ENCODE measurements at regions not wholly inside any gene's neighbourhood (a gene's known extent, or its start where the extent isn't known, plus 50 kb on each side); places are given as distances from the start of the nearest gene placed in this dataset.

GRCh38 chr4:3708611-3709010, 57.6 kb upstream of the ADRA2C start:
- no peaks in the 10 kb centered on the region for H3K9me3 Mint-ChIP-seq
- H3K27me3 Mint-ChIP-seq: no peaks in the 10 kb centered on the region
- no peak for DNase-seq
- no peaks in the 10 kb centered on the region for H3K4me1 Mint-ChIP-seq
- H3K36me3 Mint-ChIP-seq (ENCODE audit: low read depth): no peaks in the 10 kb centered on the region
- H3K27ac Mint-ChIP-seq: no peak overlapping the region
- no peak overlapping the region for H3K4me3 Mint-ChIP-seq
- ChIA-PET CTCF (no interaction called here), POLR2A (no interaction called here)

GRCh38 chr4:3708103-3708510, 58.1 kb upstream of the ADRA2C start:
- no peak overlapping the region for H3K27ac Mint-ChIP-seq
- no peaks in the 10 kb centered on the region for H3K9me3 Mint-ChIP-seq
- no peaks in the 10 kb centered on the region for H3K27me3 Mint-ChIP-seq
- H3K4me1 Mint-ChIP-seq: no peaks in the 10 kb centered on the region
- ChIA-PET POLR2A (no interaction called here), CTCF (no interaction called here)
- no peaks in the 10 kb centered on the region for H3K36me3 Mint-ChIP-seq (ENCODE audit: low read depth)
- H3K4me3 Mint-ChIP-seq: no peak overlapping the region
- no peak for DNase-seq

- H3K4me1 Mint-ChIP-seq: no peaks in the 10 kb centered on the region
- ChIA-PET POLR2A (no interaction called here), CTCF (no interaction called here)
- no peaks in the 10 kb centered on the region for H3K9me3 Mint-ChIP-seq
- H3K27me3 Mint-ChIP-seq: no peaks in the 10 kb centered on the region
- no peaks in the 10 kb centered on the region for H3K36me3 Mint-ChIP-seq (ENCODE audit: low read depth)
- no peak for DNase-seq
- no peak overlapping the region for H3K27ac Mint-ChIP-seq
- no peak overlapping the region for H3K4me3 Mint-ChIP-seq
Observed at GRCh38 chr4:3707423-3708102, 58.6 kb upstream of the ADRA2C start.

GRCh38 chr4:3706565-3707422, 59.4 kb upstream of the ADRA2C start:
- H3K9me3 Mint-ChIP-seq: no peaks in the 10 kb centered on the region
- H3K4me3 Mint-ChIP-seq: no peak overlapping the region
- no peak for DNase-seq
- H3K4me1 Mint-ChIP-seq: no peaks in the 10 kb centered on the region
- POLR2A ChIA-PET: no interaction called here
- no peaks in the 10 kb centered on the region for H3K36me3 Mint-ChIP-seq (ENCODE audit: low read depth)
- CTCF ChIA-PET: no interaction called here
- no peak overlapping the region for H3K27ac Mint-ChIP-seq
- H3K27me3 Mint-ChIP-seq: no peaks in the 10 kb centered on the region

- no peak for DNase-seq
- Mint-ChIP-seq H3K27me3 (no peaks in the 10 kb centered on the region), H3K4me3 (no peak overlapping the region), H3K9me3 (no peaks in the 10 kb centered on the region), H3K4me1 (no peaks in the 10 kb centered on the region), H3K36me3 (ENCODE audit: low read depth) (no peaks in the 10 kb centered on the region), H3K27ac (no peak overlapping the region)
- CTCF ChIA-PET: no interaction called here
- POLR2A ChIA-PET: no interaction called here
Observed at GRCh38 chr4:3706111-3706511, 60.1 kb upstream of the ADRA2C start.

GRCh38 chr4:3705236-3705987, 60.8 kb upstream of the ADRA2C start:
- H3K4me3 Mint-ChIP-seq: no peak overlapping the region
- ChIA-PET CTCF (interaction anchor here (0.5 kb wide), 1 partner anchor 705 kb away, joined by 3 read pairs; no protein-coding TSS in a partner anchor), POLR2A (no interaction called here)
- H3K27me3 Mint-ChIP-seq: no peaks in the 10 kb centered on the region
- no peak for DNase-seq
- H3K36me3 Mint-ChIP-seq (ENCODE audit: low read depth): no peaks in the 10 kb centered on the region
- no peaks in the 10 kb centered on the region for H3K4me1 Mint-ChIP-seq
- H3K27ac Mint-ChIP-seq: no peak overlapping the region
- H3K9me3 Mint-ChIP-seq: no peaks in the 10 kb centered on the region

- no peak for DNase-seq
- Mint-ChIP-seq H3K36me3 (ENCODE audit: low read depth) (no peaks in the 10 kb centered on the region), H3K4me3 (no peak overlapping the region), H3K4me1 (no peaks in the 10 kb centered on the region), H3K9me3 (no peaks in the 10 kb centered on the region), H3K27ac (no peak overlapping the region), H3K27me3 (no peaks in the 10 kb centered on the region)
- CTCF ChIA-PET: no interaction called here
- POLR2A ChIA-PET: no interaction called here
Observed at GRCh38 chr4:3704669-3705068, 61.5 kb upstream of the ADRA2C start.

GRCh38 chr4:3703677-3704521, 62.3 kb upstream of the ADRA2C start:
- CTCF ChIA-PET: no interaction called here
- POLR2A ChIA-PET: no interaction called here
- Mint-ChIP-seq H3K27ac (no peak overlapping the region), H3K27me3 (no peaks in the 10 kb centered on the region), H3K36me3 (ENCODE audit: low read depth) (no peaks in the 10 kb centered on the region), H3K4me3 (no peak overlapping the region), H3K4me1 (no peaks in the 10 kb centered on the region), H3K9me3 (no peaks in the 10 kb centered on the region)
- DNase-seq: no peak

GRCh38 chr4:3703343-3703676, 62.9 kb upstream of the ADRA2C start:
- Mint-ChIP-seq H3K27me3 (no peaks in the 10 kb centered on the region), H3K9me3 (no peaks in the 10 kb centered on the region), H3K36me3 (ENCODE audit: low read depth) (no peaks in the 10 kb centered on the region), H3K4me3 (no peak overlapping the region), H3K4me1 (no peaks in the 10 kb centered on the region), H3K27ac (no peak overlapping the region)
- POLR2A ChIA-PET: no interaction called here
- CTCF ChIA-PET: no interaction called here
- DNase-seq: no peak

- no peaks in the 10 kb centered on the region for H3K4me1 Mint-ChIP-seq
- H3K27ac Mint-ChIP-seq: no peak overlapping the region
- no peaks in the 10 kb centered on the region for H3K36me3 Mint-ChIP-seq (ENCODE audit: low read depth)
- DNase-seq: no peak
- CTCF ChIA-PET: no interaction called here
- H3K27me3 Mint-ChIP-seq: no peaks in the 10 kb centered on the region
- POLR2A ChIA-PET: no interaction called here
- no peak overlapping the region for H3K4me3 Mint-ChIP-seq
- no peaks in the 10 kb centered on the region for H3K9me3 Mint-ChIP-seq
Observed at GRCh38 chr4:3702561-3703221, 63.5 kb upstream of the ADRA2C start.

- no peaks in the 10 kb centered on the region for H3K4me1 Mint-ChIP-seq
Observed at GRCh38 chr4:3701736-3702560, 64.2 kb upstream of the ADRA2C start.

GRCh38 chr4:3701271-3701734, 64.9 kb upstream of the ADRA2C start:
- Mint-ChIP-seq H3K27ac (no peak overlapping the region), H3K36me3 (ENCODE audit: low read depth) (no peaks in the 10 kb centered on the region), H3K9me3 (peaks cover 8% of the 10 kb centered on the region), H3K4me3 (no peak overlapping the region), H3K4me1 (no peaks in the 10 kb centered on the region), H3K27me3 (peaks cover 2% of the 10 kb centered on the region)
- ChIA-PET POLR2A (no interaction called here), CTCF (no interaction called here)
- no peak for DNase-seq

More at GRCh38 chr4:3701736-3702560, 64.2 kb upstream of the ADRA2C start:
- ChIA-PET POLR2A (no interaction called here), CTCF (no interaction called here)
- H3K36me3 Mint-ChIP-seq (ENCODE audit: low read depth): no peaks in the 10 kb centered on the region
- H3K9me3 Mint-ChIP-seq: peaks cover 7% of the 10 kb centered on the region
- no peak overlapping the region for H3K27ac Mint-ChIP-seq
- H3K27me3 Mint-ChIP-seq: peaks cover 2% of the 10 kb centered on the region
- no peak overlapping the region for H3K4me3 Mint-ChIP-seq
- no peak for DNase-seq

Measured in activated CD4-positive, alpha-beta T cell treated with anti-CD3 and anti-CD28 coated beads, Interleukin-2, amount 10 ng/mL, durations not matched to agents 7 days and 5 days (primary cell).